ENCODE measurements at regions not wholly inside any gene's neighbourhood (a gene's known extent, or its start where the extent isn't known, plus 50 kb on each side); places are given as distances from the start of the nearest gene placed in this dataset.

DNA sequence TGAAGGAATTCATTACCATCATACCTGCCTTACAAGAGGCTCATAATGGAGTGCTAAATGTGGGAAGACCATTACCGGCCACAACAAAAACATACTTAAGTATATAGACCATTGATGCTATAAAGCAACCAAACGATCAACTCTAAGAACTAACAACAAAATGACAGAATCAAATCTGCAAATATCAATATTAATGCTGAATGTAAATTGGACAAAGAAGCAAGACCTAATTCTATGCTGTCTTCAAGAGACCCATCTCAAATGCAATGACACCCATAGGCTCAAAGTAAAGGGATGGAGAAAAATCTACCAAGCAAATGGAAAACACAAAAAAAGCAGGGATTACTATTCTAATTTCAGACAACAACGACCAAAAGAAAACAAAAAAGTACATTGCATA, 52.3 kb upstream of the GPC6 start:
- no peak for ATAC-seq
- Histone ChIP-seq H3K4me3 (replicated peaks in 1 of 3; ENCODE audit: insufficient read depth in 1 of 3, low read depth in 2 of 3, low read length in 3 of 3) (no peak overlapping the region), H2AFZ (ENCODE audit: low read length) (no peak overlapping the region), H3K27me3 (ENCODE audit: control insufficient read depth in 1 of 2, insufficient read depth in 2 of 2, low read length in 2 of 2) (no peaks in the 10 kb centered on the region), H3K9ac (ENCODE audit: insufficient read depth, low read depth, low read length) (no peak overlapping the region), H3K9me3 (ENCODE audit: low read length) (no peaks in the 10 kb centered on the region), H3K4me1 (ENCODE audit: insufficient read depth, low read length) (no peaks in the 10 kb centered on the region), H3K27ac (ENCODE audit: extremely low read length, insufficient read depth, low read length) (no peak overlapping the region), H3K79me2 (ENCODE audit: insufficient read depth, low read length) (no peaks in the 10 kb centered on the region), H4K20me1 (ENCODE audit: insufficient read depth, low read length) (no peaks in the 10 kb centered on the region), H3K4me2 (ENCODE audit: low read depth, low read length) (no peak overlapping the region), H3K36me3 (replicated peaks in 1 of 2; ENCODE audit: control insufficient read depth in 1 of 2, insufficient read depth in 2 of 2, low read length in 2 of 2) (no peaks in the 10 kb centered on the region)
- no TSS peak for BruUV-seq (replicated peaks)
- ChIA-PET CTCF (ENCODE audit: low intra/inter-chr PET ratio, low total read pairs) (no interaction called here), POLR2A (no interaction called here)
- FAIRE-seq = no peak
- 39% methylated on average over 3 of the region's 3 CpGs for WGBS (ENCODE audit: low lambda C conversion rate)
- intact Hi-C loops (cut with micrococcal nuclease; ENCODE audit: unreplicated experiment) (loop anchor here (5.0 kb wide), 1 partner anchor 53 kb away; the partner anchor contains the start of gene GPC6), in situ Hi-C loops (cut with HindIII; ENCODE audit: extremely low pct_ligation_motif_present, low pct_unique_long_range_greater_than_20kb) (no loop called here)
- DNase-seq (ENCODE audit: low spot score) = no peak
- TF ChIP-seq SP1 (IDR thresholded peaks at IDR 0.05) = no peak
- TF ChIP-seq SP1 (CRISPR knock-in tag; IDR thresholded peaks at IDR 0.05) = no peak
- TF ChIP-seq, protein P1, sequence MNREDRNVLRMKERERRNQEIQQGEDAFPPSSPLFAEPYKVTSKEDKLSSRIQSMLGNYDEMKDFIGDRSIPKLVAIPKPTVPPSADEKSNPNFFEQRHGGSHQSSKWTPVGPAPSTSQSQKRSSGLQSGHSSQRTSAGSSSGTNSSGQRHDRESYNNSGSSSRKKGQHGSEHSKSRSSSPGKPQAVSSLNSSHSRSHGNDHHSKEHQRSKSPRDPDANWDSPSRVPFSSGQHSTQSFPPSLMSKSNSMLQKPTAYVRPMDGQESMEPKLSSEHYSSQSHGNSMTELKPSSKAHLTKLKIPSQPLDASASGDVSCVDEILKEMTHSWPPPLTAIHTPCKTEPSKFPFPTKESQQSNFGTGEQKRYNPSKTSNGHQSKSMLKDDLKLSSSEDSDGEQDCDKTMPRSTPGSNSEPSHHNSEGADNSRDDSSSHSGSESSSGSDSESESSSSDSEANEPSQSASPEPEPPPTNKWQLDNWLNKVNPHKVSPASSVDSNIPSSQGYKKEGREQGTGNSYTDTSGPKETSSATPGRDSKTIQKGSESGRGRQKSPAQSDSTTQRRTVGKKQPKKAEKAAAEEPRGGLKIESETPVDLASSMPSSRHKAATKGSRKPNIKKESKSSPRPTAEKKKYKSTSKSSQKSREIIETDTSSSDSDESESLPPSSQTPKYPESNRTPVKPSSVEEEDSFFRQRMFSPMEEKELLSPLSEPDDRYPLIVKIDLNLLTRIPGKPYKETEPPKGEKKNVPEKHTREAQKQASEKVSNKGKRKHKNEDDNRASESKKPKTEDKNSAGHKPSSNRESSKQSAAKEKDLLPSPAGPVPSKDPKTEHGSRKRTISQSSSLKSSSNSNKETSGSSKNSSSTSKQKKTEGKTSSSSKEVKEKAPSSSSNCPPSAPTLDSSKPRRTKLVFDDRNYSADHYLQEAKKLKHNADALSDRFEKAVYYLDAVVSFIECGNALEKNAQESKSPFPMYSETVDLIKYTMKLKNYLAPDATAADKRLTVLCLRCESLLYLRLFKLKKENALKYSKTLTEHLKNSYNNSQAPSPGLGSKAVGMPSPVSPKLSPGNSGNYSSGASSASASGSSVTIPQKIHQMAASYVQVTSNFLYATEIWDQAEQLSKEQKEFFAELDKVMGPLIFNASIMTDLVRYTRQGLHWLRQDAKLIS (CRISPR knock-in tag; IDR thresholded peaks at IDR 0.05) = no peak
- TF ChIP-seq, protein P2, sequence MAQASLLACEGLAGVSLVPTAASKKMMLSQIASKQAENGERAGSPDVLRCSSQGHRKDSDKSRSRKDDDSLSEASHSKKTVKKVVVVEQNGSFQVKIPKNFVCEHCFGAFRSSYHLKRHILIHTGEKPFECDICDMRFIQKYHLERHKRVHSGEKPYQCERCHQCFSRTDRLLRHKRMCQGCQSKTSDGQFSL (CRISPR knock-in tag; IDR thresholded peaks at IDR 0.05) = no peak
- no peak for TF ChIP-seq HOXD1 (CRISPR knock-in tag; IDR thresholded peaks at IDR 0.05)
- TF ChIP-seq, protein P3, sequence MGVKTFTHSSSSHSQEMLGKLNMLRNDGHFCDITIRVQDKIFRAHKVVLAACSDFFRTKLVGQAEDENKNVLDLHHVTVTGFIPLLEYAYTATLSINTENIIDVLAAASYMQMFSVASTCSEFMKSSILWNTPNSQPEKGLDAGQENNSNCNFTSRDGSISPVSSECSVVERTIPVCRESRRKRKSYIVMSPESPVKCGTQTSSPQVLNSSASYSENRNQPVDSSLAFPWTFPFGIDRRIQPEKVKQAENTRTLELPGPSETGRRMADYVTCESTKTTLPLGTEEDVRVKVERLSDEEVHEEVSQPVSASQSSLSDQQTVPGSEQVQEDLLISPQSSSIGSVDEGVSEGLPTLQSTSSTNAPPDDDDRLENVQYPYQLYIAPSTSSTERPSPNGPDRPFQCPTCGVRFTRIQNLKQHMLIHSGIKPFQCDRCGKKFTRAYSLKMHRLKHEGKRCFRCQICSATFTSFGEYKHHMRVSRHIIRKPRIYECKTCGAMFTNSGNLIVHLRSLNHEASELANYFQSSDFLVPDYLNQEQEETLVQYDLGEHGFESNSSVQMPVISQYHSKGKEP (CRISPR knock-in tag; IDR thresholded peaks at IDR 0.05) = no peak
- TF ChIP-seq FIP1L1 (IDR thresholded peaks at IDR 0.05; ENCODE audit: borderline replicate concordance, insufficient read depth, low read depth, low read length) = no peak
- TF ChIP-seq ZNF792 (CRISPR knock-in tag; IDR thresholded peaks at IDR 0.05) = no peak
- no peak for TF ChIP-seq IKZF1 (IDR thresholded peaks at IDR 0.05)
- TF ChIP-seq, protein P4, sequence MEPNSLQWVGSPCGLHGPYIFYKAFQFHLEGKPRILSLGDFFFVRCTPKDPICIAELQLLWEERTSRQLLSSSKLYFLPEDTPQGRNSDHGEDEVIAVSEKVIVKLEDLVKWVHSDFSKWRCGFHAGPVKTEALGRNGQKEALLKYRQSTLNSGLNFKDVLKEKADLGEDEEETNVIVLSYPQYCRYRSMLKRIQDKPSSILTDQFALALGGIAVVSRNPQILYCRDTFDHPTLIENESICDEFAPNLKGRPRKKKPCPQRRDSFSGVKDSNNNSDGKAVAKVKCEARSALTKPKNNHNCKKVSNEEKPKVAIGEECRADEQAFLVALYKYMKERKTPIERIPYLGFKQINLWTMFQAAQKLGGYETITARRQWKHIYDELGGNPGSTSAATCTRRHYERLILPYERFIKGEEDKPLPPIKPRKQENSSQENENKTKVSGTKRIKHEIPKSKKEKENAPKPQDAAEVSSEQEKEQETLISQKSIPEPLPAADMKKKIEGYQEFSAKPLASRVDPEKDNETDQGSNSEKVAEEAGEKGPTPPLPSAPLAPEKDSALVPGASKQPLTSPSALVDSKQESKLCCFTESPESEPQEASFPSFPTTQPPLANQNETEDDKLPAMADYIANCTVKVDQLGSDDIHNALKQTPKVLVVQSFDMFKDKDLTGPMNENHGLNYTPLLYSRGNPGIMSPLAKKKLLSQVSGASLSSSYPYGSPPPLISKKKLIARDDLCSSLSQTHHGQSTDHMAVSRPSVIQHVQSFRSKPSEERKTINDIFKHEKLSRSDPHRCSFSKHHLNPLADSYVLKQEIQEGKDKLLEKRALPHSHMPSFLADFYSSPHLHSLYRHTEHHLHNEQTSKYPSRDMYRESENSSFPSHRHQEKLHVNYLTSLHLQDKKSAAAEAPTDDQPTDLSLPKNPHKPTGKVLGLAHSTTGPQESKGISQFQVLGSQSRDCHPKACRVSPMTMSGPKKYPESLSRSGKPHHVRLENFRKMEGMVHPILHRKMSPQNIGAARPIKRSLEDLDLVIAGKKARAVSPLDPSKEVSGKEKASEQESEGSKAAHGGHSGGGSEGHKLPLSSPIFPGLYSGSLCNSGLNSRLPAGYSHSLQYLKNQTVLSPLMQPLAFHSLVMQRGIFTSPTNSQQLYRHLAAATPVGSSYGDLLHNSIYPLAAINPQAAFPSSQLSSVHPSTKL (CRISPR knock-in tag; IDR thresholded peaks at IDR 0.05) = no peak
- no peak for TF ChIP-seq SNAPC2 (CRISPR knock-in tag; IDR thresholded peaks at IDR 0.05)
- TF ChIP-seq SRSF4 (IDR thresholded peaks at IDR 0.05; ENCODE audit: low read depth, low read length, poor library complexity, severe bottlenecking) = no peak
- TF ChIP-seq, protein P5, sequence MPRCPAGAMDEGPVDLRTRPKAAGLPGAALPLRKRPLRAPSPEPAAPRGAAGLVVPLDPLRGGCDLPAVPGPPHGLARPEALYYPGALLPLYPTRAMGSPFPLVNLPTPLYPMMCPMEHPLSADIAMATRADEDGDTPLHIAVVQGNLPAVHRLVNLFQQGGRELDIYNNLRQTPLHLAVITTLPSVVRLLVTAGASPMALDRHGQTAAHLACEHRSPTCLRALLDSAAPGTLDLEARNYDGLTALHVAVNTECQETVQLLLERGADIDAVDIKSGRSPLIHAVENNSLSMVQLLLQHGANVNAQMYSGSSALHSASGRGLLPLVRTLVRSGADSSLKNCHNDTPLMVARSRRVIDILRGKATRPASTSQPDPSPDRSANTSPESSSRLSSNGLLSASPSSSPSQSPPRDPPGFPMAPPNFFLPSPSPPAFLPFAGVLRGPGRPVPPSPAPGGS (CRISPR knock-in tag; IDR thresholded peaks at IDR 0.05) = no peak
- TF ChIP-seq KLF6 (CRISPR knock-in tag; IDR thresholded peaks at IDR 0.05) = no peak

Measured in HepG2 (cell line).